Stomach (tissue), 8 donors: ENCODE measurements at regions not wholly inside any gene's neighbourhood (a gene's known extent, or its start where the extent isn't known, plus 50 kb on each side); places are given as distances from the start of the nearest gene placed in this dataset.

Experiments used
- DNase-seq, 2 donors: peaks; one replicate each; pipeline versions ENCODE4 v3.0.0 to v3.0.0-alpha.2; 2013 to 2019
- H3K27ac ChIP-seq, 5 donors: fragments of 200-600 bp in 4 of 5; sonication (generic) in 4 of 5; one replicate each; pipeline ENCODE4 v1.5.1; 2013 to 2019; ENCODE audit warnings: mild to moderate bottlenecking in 1 of 5, moderate library complexity in 1 of 5
- H3K27me3 ChIP-seq, 3 donors: fragments of 200-600 bp; sonication (generic); one replicate each; pipeline ENCODE4 v1.5.1; 2017 to 2019; ENCODE audit warnings: mixed run types in 1 of 3
- H3K36me3 ChIP-seq, 4 donors: fragments of 200-600 bp; sonication (generic); 1 replicate in 3 of 4; 2 replicates in 1 of 4; pipeline ENCODE4 v1.5.1; 2016 to 2019
- H3K4me1 ChIP-seq, 4 donors: fragments of 200-600 bp; sonication (generic); one replicate each; pipeline ENCODE4 v1.5.1; 2016 to 2019
- H3K4me3 ChIP-seq, 4 donors: fragments of 200-600 bp; sonication (generic) in 3 of 4; one replicate each; pipeline ENCODE4 v1.5.1; 2016 to 2019; ENCODE audit warnings: mild to moderate bottlenecking in 1 of 4
- H3K9me3 ChIP-seq, 4 donors: fragments of 200-600 bp; sonication (generic); one replicate each; pipeline ENCODE4 v1.5.1; 2016 to 2019
- CTCF ChIP-seq, 7 experiments: fragments of 450-650 bp in 4 of 7; fragments of 200-600 bp in 3 of 7; sonication (generic) in 3 of 7; IDR thresholded peaks; one replicate each; pipeline ENCODE4 v1.5.1; 2016 to 2019; ENCODE audit warnings: antibody characterized with exemption in 7 of 7, control low read depth in 2 of 7, mild to moderate bottlenecking in 1 of 7
- EP300 ChIP-seq: sonication (generic); formaldehyde crosslinking; IDR thresholded peaks from one replicate; pipeline ENCODE4 v1.6.1; 2017; ENCODE audit warnings: antibody characterized with exemption
- POLR2A ChIP-seq, 4 donors: fragments of 450-650 bp; IDR thresholded peaks; one replicate each; pipeline ENCODE4 v1.6.1; 2016; ENCODE audit warnings: antibody characterized with exemption in 4 of 4, control low read depth in 2 of 4, mild to moderate bottlenecking in 1 of 4, moderate library complexity in 1 of 4
- POLR2AphosphoS5 ChIP-seq, 3 donors: sonication (generic); formaldehyde crosslinking; IDR thresholded peaks; one replicate each; pipeline ENCODE4 v1.6.1; 2016; ENCODE audit warnings: antibody characterized with exemption in 3 of 3
- WGBS, 5 donors: extraction: QIAGEN DNeasy Blood & Tissue Kit in 3 of 5; methylation state at CpG; one replicate each; pipeline versions ENCODE4 v1.1.5 to v1.1.7; 2013 to 2018; 5-methylcytosine and 5-hydroxymethylcytosine counted together
- intact Hi-C: fragments of 100-400 bp; cut with DNase I; formaldehyde crosslinking; loops from one replicate; pipeline ENCODE4 v1.15.1; 2023; ENCODE audit warnings: low total_unique reads
- donor health status: healthy with polysubstance abuse.
- donor health status: Bipolar disorder and iron deficiency.
- donor health status: healthy.

- DNase-seq, result no peak
- no peaks in the 10 kb centered on the region for H3K36me3 ChIP-seq
- no peaks in the 10 kb centered on the region for H3K27me3 ChIP-seq
- peaks cover 0 to 19% (median 9%) of the 10 kb centered on the region in 4 donors for H3K4me1 ChIP-seq
- H3K27ac ChIP-seq, result no peak overlapping the region
- 49 to 75% (median 64%) methylated on average over 1 of the region's 1 CpG for WGBS, 5 donors
- H3K9me3 ChIP-seq, result peaks cover 0 to 18% (median 8%) of the 10 kb centered on the region in 4 donors
- intact Hi-C loops, result no loop called here
- H3K4me3 ChIP-seq, result no peak overlapping the region
- TF ChIP-seq EP300, result no peak
- no peak for TF ChIP-seq CTCF (IDR thresholded peaks at IDR 0.05)
- no peak for TF ChIP-seq POLR2AphosphoS5 (IDR thresholded peaks at IDR 0.05)
- no peak for TF ChIP-seq POLR2A (IDR thresholded peaks at IDR 0.05)
These were observed 280.4 kb downstream of the KLF13 start for GRCh38 chr15:31606931-31607497.

GRCh38 chr15:31607656-31608055 is 281.0 kb downstream of the KLF13 start:
- H3K27me3 ChIP-seq, result no peaks in the 10 kb centered on the region
- peaks cover 0 to 19% (median 9%) of the 10 kb centered on the region in 4 donors for H3K4me1 ChIP-seq
- no peak overlapping the region for H3K27ac ChIP-seq
- no peak for DNase-seq
- H3K36me3 ChIP-seq, result no peaks in the 10 kb centered on the region
- H3K4me3 ChIP-seq, result no peak overlapping the region
- WGBS, 5 donors, result 85 to 97% (median 89%) methylated on average over 3 of the region's 3 CpGs
- intact Hi-C loops, result no loop called here
- TF ChIP-seq POLR2AphosphoS5 (IDR thresholded peaks at IDR 0.05) (no peak), POLR2A (IDR thresholded peaks at IDR 0.05) (no peak), CTCF (IDR thresholded peaks at IDR 0.05) (no peak), EP300 (no peak)
- H3K9me3 ChIP-seq, result peaks cover 0 to 20% (median 8%) of the 10 kb centered on the region in 4 donors

- Histone ChIP-seq H3K36me3 (no peaks in the 10 kb centered on the region), H3K27ac (no peak overlapping the region), H3K4me1 (peaks cover 0 to 19% (median 9%) of the 10 kb centered on the region in 4 donors), H3K4me3 (no peak overlapping the region), H3K27me3 (no peaks in the 10 kb centered on the region), H3K9me3 (peaks cover 0 to 15% (median 5%) of the 10 kb centered on the region in 4 donors)
- 52 to 72% (median 68%) methylated on average over 4 to 6 of the region's 6 CpGs for WGBS, 5 donors
- intact Hi-C loops, result no loop called here
- no peak for TF ChIP-seq EP300
- no peak for TF ChIP-seq CTCF (IDR thresholded peaks at IDR 0.05)
- TF ChIP-seq POLR2AphosphoS5 (IDR thresholded peaks at IDR 0.05), result no peak
- TF ChIP-seq POLR2A (IDR thresholded peaks at IDR 0.05), result no peak
- DNase-seq, result no peak
These were observed 282.6 kb downstream of the KLF13 start for GRCh38 chr15:31609258-31609681.

- no peak for DNase-seq
- Histone ChIP-seq H3K4me3 (no peak overlapping the region), H3K9me3 (peaks cover 0 to 13% (median 5%) of the 10 kb centered on the region in 4 donors), H3K36me3 (no peaks in the 10 kb centered on the region), H3K4me1 (peaks cover 0 to 19% (median 9%) of the 10 kb centered on the region in 4 donors), H3K27me3 (no peaks in the 10 kb centered on the region), H3K27ac (no peak overlapping the region)
- WGBS, 5 donors, result 54 to 80% (median 71%) methylated on average over 2 of the region's 2 CpGs
- TF ChIP-seq EP300 (no peak), POLR2A (IDR thresholded peaks at IDR 0.05) (no peak), CTCF (IDR thresholded peaks at IDR 0.05) (no peak), POLR2AphosphoS5 (IDR thresholded peaks at IDR 0.05) (no peak)
- intact Hi-C loops, result no loop called here
These were observed 283.3 kb downstream of the KLF13 start for GRCh38 chr15:31609906-31610305.
